ENCODE measurements at regions not wholly inside any gene's neighbourhood (a gene's known extent, or its start where the extent isn't known, plus 50 kb on each side); places are given as distances from the start of the nearest gene placed in this dataset.
"Not testable (repeated sequence)": the region's sequence is repeated elsewhere in the genome, so short reads cannot be mapped to it uniquely, and the experiment has no call there.

DNA sequence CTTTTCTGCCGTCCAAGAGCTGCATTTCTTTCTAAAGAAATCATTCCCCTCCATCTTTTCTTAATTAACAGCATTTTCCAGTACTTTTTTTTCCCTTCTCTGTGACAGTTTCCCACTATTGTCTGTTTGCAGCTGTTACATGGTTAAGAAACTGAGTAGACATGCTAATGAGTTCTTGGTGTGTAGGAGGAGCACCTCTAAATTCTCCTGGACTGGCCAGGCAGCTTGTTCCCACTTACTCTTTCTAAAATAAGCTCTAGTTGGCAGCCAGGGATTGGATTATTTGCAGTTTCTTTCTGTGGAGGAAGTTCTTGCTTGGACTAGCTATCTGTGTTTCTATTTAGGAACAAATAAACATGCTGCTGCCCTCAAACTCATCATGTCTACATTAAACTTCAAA lies 235.1 kb upstream of the GAP43 start:
- DNase-seq (ENCODE audit: low read depth) = no peak

GRCh38 chr3:115388811-115389210 lies 234.5 kb upstream of the GAP43 start:
- DNase-seq (ENCODE audit: low read depth) = no peak

DNA sequence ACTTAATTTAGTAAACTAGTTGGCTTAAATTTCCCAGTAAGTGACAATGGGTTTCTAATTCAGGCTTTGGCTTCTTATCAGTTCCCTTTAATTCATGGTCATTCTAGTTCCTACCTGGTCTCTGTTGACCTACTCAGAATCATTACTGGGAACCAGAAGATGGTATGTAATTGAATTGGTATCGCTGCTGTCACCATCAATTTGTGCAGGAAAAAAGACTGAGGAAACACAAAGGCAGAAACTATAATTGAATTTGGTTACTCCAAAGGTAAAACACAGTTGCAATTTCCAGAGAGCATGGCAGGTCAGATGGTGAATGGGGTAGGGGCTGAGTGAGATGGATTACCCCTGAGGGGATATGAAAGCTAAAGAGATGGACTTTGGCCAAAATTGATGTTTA lies 226.5 kb upstream of the GAP43 start:
- no peak for DNase-seq (ENCODE audit: low read depth)

GRCh38 chr3:115397433-115397832 lies 225.9 kb upstream of the GAP43 start:
- DNase-seq (ENCODE audit: low read depth) = no peak

- no peak for DNase-seq (ENCODE audit: low read depth)
These were observed 224.8 kb upstream of the GAP43 start for GRCh38 chr3:115398506-115398905.

DNA sequence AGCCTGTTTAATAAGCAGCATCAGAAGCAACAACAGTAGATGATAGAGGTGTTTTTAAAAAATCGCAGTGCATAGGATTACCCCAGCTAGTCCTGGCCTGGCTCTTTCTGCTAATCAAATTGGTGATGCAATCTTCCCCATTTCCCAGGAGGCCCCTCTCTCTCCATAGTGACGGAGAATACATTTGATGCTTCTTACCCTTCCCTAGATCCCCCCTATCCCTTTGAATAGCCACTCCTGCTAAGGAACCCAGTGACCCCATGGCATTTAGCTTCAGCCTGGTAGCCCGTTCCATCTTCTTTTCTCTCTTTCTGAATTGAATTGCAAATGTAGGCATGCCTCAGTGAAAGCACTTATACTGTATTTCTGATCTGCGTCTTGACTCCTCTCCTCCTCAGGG lies 223.6 kb upstream of the GAP43 start:
- no peak for DNase-seq (ENCODE audit: low read depth)

DNA sequence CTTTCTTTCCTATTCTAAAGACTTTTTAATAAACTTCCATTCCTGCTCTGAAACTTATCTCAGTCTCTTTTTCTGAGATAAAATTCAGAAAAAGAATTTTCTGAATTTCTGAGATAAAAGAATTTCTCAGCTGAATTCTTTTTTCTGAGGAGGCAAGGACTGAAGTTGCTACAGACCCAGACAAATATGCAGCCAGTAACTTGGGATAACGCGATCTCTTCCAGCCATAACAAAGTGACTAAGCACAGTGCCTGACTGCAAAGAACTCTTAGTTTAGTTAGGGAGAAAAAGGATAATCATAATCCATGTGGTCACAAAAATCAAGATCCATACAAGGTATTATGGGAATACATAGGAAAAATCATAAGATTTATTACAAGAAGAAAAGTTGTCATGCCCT lies 222.0 kb upstream of the GAP43 start:
- DNase-seq (ENCODE audit: low read depth) = peak; percentile 81

- DNase-seq (ENCODE audit: low read depth) = peak; percentile 93
These were observed 221.3 kb upstream of the GAP43 start for GRCh38 chr3:115401851-115402501.

- DNase-seq (ENCODE audit: low read depth) = no peak
These were observed 220.7 kb upstream of the GAP43 start for GRCh38 chr3:115402651-115403050.

DNA sequence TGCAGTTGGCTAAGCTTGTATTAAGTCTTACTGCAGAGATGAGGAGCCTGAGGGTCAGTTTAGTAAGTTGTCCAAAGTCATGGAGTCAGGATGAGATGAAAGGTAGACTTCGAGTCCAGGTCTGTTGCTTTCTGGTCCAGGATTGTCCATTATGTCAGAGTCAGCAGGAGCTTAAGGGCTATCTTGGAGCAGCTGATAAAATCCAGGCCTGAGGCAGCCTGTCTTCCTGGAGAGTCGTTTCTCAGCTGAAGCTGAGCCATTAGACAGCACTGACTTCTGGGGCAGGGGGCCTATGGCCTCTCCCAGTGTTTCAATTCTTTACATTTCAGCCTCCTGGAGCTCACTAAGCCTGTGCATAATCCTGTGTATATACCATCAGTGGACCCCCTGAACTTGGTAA lies 219.5 kb upstream of the GAP43 start:
- no peak for DNase-seq (ENCODE audit: low read depth)

- DNase-seq (ENCODE audit: low read depth) = no peak
These were observed 213.7 kb upstream of the GAP43 start for GRCh38 chr3:115409596-115409995.

DNA sequence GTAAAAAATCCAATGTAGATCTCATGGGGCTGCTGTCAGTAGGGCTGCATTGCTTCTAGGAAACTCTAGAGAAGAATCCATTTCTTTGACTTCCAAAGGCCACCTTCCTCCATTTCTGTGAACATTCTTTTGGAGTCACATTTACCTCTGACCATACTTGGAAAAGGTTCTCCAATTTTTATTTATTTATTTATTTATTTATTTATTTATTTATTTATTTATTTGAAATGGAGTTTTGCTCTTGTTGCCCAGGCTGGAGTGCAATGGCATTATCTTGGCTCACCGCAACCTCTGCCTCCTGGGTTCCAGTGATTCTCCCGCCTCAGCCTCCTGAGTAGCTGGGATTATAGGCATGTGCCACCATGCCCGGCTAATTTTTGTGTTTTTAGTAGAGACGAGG lies 208.7 kb upstream of the GAP43 start:
- DNase-seq (ENCODE audit: low read depth) = not testable (repeated sequence)

- no peak for DNase-seq (ENCODE audit: low read depth)
These were observed 207.9 kb upstream of the GAP43 start for GRCh38 chr3:115415246-115415996.

DNA sequence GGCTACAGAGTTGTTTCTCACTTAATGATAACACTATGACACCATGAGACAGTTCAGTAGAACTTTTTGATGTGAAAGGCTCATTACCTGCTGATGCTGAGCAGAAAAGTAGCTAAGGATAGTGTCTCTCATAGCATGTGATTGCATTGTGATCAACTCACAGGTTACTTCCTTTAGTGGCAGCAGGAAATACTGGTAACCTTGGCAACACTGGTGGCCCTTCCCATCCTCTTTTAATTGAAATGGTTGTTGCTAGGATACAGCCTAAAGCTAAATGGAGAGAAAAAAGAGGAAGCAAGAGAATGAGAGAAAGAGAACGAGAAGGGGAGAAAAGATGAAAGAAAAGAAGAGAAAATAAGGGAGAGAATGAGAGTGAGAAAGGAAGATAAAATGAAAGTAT lies 204.7 kb upstream of the GAP43 start:
- peak; percentile 26 for DNase-seq (ENCODE audit: low read depth)

DNA sequence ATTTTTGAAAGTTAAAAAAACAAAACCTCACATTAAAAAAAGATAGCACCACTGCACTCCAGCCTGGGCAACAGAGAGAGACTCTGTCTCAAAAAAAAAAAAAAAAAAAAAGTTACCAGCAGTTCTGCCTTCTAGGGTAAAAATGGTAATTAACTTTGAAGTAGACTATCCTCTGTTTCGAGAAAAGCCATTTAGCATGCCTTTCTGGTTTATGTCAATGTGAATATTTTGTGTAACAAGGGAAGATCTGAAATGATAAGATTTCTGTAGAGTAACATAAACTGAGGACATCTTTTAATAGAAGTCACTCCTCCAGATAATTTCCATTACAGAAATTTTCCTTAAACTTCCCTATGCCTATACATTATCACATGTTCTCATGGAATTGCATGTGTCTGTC lies 203.2 kb upstream of the GAP43 start:
- no peak for DNase-seq (ENCODE audit: low read depth)

DNA sequence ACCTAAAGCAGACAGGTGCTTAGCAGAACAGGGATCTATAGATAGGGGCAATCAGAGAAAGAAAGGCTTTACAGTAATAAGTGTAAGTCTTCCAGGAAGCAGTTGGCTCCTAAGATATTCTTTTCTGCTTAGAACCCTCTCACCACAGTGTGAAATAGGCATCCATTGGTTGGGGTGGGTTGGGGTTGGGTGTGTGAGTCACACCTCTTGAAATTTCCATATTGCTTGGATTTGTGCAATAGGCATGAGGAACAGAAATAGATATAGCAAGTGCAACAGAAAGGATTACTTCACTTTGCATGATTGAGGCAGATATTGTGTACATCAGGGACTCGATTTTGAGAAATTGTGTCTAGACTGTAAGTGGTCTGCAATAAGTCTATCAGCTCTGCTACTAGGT lies 200.1 kb upstream of the GAP43 start:
- no peak for DNase-seq (ENCODE audit: low read depth)

DNA sequence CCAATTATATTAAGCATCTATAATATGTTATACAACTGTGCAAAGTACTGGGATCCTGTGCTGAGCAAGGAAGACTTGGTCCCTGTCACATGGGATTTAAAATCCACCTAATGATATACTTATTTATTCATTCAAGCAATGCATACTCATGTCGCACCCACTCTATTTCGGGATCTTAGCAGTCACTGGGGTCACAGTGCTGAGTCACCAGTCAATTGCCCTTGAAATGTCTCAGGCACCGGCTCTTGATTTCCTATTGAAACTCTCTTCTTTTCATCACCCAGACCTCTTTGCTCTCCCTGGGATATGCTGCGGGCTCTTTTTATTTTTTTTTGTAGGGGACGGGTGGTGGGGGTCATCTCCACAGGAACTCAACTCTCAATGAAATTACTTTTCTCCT lies 194.5 kb upstream of the GAP43 start:
- DNase-seq (ENCODE audit: low read depth) = peak; percentile 28

- DNase-seq (ENCODE audit: low read depth) = peak; percentile 98
These were observed 186.5 kb upstream of the GAP43 start for GRCh38 chr3:115436767-115437301.

GRCh38 chr3:115438799-115439198 lies 184.5 kb upstream of the GAP43 start:
- no peak for DNase-seq (ENCODE audit: low read depth)

GRCh38 chr3:115445559-115445958 lies 177.8 kb upstream of the GAP43 start:
- no peak for DNase-seq (ENCODE audit: low read depth)

DNA sequence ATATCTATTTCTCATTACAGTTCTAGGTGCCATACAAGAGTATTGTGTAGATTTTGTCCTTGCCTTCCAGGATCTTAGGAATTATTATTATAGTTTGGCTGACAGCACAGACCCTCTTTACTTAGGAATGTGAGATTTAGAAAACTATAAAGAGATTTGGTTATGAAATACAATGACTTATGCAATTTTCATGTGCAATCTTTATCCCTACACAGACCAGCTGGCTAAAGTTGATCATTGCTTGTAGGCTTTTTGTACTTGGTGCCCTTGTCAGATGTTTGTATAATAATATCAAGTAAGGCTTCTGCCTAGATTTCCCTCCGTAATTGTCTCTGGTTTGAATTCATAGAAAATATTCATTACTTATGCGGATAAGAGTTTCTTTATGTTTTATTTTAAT lies 174.5 kb upstream of the GAP43 start:
- DNase-seq (ENCODE audit: low read depth) = no peak

- DNase-seq (ENCODE audit: low read depth) = no peak
These were observed 173.3 kb upstream of the GAP43 start for GRCh38 chr3:115450036-115450435.

- DNase-seq (ENCODE audit: low read depth) = no peak
These were observed 159.3 kb upstream of the GAP43 start for GRCh38 chr3:115464036-115464435.

Data from M059J (cell line).